HG02610 (cell line): ENCODE measurements at regions not wholly inside any gene's neighbourhood (a gene's known extent, or its start where the extent isn't known, plus 50 kb on each side); places are given as distances from the start of the nearest gene placed in this dataset.

Source experiments
- ATAC-seq: cut with Tn5 transposase; IDR thresholded peaks from one replicate; pipeline ENCODE4 v1.9.1; 2021; ENCODE audit warnings: mild to moderate bottlenecking, moderate library complexity; ENCODE audit not compliant: unreplicated experiment

DNA sequence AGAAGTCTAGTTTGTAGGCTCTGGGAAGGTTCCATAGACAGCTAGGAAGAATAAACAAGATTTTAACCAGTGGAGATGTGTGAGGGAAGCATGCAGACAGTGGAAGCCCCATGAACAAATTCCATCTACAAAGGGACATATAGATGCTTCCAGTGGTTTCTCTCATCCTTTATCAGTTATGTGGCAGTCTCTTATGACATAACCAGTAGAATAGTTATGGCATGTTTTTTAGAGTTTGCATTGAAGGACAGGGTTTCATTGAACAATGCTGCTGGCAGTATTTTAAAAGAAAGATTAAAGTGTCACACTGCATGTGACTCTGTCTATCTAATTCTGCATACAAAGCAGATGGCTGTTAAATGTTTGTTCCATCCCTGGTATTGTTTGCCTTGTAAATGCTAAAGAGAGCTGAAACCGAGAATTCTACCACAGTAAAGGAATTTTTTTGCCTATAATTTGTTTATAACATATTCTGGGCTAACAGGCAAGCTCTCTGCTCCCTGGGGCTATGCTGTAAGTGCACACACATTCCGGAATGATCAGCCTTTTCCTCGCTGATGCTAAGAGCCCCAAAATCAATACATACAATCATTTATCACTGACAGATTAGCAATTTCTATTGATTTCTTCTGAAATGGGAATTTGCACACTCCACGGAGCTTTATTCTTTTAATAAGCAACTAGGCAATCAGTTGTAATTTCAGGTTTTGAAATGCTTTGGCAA lies 76.8 kb upstream of the PELI1 start:
- no peak for ATAC-seq

DNA sequence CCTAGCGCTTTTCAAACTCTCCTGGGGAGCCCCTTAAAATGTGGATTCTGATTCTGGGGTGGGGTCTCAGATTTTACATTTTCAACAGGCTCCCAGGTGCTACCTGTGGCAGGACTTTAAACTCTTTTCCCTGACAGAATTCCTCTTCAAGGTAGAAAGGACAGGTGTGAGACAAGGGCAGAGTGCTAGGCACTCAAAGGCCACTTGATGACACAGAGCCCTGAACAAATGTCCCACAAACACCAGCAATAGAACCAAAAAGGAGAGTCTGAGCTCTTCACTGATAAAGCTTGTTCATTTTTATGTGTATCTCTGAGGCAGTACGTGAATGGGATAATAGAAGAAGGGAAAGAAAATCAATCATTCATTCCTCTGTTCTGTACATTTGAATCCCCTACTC lies 77.7 kb upstream of the PELI1 start:
- no peak for ATAC-seq

DNA sequence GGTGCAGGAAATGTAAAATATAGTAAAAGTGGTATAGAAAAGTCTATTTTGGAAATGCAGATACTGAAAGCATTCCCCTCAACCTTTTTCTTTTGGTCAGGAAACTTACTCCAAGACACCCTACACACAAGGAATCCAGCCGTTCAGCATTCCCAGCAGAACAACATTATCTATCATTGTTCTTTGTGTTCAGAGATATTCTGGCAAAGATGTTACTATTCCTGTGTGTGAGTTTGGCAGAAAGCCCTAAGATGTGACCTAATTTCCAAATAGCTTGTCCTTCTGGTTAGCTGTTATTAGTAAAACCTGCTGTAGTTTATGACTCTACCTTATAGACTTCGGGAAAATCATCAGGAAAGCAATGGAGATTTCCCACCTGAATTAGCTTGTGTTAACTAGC lies 78.1 kb upstream of the PELI1 start:
- ATAC-seq: no peak

DNA sequence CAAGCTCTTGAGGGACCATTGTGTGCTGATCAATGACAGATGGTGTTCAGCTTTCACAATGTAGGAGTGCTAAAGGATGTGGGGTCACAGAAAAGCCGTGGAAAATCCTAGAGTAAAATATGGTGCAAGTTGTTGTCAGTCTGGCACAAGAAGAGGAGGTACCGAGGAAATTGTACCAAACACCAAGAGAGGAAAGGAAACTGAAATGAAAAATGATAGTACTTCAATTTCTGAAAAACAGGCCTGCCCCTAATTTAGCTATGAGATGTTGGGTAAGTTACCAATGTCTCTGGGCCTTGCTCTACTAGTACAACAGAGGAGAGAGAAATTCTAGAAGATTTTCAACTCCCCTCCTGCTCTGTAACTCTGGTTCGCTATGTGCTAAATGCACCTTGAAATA lies 78.8 kb upstream of the PELI1 start:
- ATAC-seq: peak; percentile 50

DNA sequence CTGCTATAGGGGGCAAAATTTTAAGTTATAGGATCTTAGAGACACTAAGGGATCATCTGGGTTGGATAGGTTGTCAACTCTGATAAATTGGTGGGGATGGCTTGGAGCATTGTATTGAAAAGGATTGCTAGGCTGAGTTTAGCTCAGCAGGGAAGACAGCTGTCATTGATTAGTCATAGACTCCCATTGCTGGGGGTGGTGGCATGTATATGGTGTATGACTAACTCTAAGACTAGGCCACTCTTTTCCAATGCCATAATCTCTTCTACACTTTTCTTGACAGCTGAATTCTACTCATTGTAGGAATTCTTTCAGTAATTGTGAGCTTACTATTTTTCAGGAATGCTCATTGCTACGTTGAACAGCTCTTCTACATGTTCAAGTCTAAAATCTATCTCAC lies 81.3 kb upstream of the PELI1 start:
- ATAC-seq: no peak

DNA sequence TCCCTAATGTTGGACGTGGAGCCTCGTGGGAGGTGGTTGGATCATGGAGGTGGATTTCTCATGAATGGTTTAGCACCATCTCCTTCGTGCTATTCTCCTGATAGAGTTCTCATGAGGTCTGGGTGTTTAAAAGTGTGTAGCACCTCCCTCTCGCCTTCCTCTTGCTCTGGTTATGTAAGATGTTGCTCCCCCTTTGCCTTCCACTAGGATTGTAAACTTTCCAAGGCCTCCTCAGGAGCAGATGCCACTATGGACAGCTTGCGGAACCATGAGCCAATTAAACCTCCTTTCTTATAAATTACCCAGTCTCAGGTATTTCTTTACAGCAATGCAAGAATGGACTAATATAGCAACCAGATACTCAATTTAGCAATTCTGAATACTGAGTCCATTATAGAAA lies 82.4 kb upstream of the PELI1 start:
- no peak for ATAC-seq

DNA sequence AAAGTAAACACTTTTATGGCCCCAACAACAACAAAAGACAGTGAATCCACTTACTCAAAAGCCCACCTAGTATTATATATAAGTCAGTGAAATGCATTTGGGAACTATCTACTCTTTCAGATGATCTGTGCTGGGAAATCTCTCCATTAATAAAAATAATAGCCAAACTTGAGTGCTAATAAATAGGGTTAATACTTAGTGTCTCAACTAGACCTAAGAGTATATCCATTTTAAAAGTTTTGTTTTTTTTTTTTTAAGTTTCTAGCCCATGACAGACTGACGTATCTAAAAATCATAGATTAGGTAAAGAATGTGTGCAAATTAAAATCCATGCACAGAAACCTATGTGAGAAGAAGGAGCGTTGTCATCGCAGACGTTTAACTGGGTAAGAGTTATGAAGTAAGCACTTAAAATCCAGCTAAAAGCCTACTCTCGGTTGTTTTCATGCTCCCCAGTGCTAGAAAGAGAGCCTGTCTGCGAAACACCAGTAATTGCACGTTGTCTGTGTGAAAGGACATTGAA lies 83.4 kb upstream of the PELI1 start:
- ATAC-seq: no peak

DNA sequence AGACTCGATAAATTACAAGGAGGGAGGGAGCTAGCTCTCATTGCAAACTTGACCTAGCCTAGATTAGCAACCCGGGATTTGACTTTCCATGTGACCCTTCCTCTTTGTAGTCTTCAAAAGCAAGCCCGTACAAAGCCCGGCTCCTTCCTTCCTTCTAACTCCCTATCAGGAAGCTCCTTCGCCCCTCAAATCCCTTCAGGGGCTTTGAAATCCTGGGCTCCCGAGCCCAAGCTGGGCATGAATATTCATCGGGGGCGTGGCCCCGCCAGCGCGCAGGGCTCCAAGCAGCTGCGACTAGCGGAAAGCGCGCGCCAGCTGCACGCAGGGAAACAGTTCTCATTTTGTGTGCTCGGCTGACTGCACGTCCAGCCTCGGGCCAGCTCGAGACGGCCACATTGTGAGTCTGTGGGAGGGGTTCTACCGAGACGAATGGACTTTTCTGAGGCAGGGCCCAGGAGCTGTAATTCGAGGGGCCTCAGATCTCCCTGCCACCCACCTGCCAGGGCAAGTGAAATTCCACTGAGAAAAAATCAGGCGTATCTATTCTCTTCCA lies 84.0 kb upstream of the PELI1 start:
- ATAC-seq: peak; percentile 97

DNA sequence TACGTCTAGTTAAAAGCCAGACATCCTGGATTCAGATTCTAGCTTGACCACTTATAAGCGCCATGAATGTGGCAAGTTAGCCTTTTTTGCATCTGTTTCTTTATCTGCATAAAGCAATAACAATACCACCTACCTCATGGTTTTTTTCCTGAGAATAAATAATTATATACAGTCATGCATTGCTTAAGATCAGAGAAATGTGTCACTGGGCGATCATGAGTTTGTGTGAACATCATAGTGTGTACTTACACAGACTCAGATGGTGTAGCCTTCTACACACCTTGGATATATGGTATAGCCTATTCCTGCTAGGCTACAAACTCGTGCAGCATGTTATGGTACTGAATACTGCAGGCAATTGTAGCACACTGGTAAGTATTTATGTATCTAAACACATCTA lies 84.7 kb upstream of the PELI1 start:
- no peak for ATAC-seq

DNA sequence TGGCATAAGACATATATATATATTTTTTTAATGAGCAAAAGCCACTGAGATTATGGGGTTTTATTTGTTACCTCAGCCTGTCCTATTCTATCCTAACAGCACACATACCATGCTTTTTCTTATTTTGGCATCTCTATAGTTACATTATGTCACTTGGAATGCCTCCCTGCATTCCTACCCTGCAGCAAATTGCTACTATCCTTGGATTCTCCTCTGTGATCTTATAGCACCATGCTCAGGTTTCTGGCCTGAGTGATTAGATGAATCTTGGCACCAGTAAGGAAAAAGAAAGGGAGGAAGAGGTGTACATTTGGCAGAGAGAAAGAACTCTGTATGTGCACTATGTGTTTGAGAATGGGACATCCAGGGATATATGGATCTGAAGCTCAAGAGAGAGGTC lies 86.3 kb upstream of the PELI1 start:
- no peak for ATAC-seq

DNA sequence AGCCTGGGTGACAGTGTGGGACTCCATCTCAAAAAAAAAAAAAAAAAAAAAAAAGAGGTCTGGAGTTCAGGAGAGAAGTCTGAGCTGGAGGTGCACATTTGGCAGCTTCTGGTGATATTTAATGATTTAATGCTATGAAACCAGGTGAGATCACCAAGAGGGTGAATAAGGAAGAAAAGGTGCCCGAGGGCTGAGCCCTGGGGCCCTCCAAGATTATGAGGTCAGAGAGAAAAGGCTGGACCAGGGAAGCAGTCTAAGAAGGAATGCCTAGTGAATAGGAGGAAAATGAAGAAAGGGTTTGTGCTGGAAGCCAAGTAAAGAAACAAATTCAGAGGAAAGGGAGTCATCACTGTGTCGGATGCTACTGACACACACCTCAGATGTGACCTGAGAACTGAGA lies 88.0 kb upstream of the PELI1 start:
- ATAC-seq: no peak

DNA sequence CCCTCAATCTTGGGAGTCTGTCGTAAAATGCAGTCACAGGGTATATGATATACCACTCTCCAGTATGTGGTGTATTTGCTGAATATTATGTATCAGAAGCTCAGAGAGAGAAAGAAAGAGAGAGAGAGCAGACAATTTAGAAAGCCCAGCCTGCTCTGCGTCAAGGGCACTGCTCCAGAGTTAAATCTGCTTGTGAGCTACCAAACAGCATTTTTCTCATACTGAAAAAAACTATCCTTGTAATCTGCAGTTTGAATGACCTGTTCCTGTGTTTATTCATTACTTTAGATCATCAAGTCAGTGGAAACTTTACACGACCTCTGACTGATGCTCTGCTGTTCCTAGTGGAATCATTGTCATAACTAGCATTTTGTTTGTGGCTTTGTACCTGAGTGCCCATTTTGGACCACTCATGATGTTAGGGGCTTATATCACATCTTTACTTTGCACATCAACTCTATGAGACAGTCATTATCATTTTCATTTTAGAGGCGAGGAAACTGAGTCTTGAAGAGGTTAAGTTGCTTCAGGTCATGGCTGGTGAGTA lies 89.2 kb upstream of the PELI1 start:
- no peak for ATAC-seq

DNA sequence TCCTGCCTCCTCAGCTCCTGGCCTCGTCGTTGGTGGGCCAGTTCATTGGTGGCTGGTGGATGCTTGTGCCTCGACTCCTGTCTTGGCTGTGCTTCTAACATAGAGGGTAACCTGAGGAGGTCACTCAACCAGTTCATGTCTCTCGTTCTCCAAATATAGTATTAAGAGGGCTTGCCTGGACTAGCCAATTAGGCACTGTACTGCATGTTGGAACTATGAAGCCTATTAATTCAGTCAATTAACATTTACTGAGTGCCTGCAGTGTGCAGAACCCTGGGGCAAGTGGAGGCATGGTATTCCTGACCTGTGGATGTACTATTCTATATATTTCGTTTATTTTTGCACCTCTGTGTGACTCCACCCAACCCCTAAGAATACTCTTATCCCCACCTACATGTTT lies 89.9 kb upstream of the PELI1 start:
- no peak for ATAC-seq

DNA sequence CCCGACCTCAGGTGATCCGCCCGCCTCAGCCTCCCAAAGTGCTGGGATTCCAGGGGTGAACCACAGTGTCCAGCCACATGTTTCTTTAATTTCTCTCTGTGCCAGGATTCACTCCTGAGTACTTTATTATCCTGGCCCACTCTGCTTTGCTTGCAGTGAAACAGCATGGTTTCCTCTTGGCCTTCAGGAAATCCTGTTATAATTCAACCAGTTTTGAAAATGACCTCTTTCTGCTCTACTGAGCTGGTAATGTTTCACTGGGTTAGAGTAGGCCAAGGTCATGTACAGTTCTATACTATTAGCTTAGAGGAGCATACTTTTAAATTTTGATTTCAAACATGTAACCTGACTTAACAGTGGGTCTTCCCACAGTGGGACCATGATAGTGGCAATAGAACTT lies 90.6 kb upstream of the PELI1 start:
- ATAC-seq: no peak

DNA sequence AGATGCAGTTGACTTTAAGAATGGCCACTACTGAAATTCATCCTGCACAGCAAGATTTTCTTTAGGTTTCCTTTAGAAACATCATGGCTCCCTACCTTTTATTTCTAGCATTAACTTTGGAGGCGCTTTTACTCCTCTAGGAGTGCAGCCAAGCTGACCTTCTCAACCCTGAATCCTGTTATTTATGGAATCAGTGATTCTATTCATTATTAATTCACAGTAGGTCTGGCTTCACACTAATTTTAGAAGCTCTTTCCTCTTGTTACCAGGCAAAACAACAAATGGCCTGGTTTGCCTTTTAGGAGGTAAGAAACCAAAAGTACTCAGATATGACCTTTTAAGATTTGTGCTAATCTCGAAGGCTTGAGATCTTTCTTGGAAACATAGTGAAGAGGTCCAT lies 93.0 kb upstream of the PELI1 start:
- ATAC-seq: no peak

DNA sequence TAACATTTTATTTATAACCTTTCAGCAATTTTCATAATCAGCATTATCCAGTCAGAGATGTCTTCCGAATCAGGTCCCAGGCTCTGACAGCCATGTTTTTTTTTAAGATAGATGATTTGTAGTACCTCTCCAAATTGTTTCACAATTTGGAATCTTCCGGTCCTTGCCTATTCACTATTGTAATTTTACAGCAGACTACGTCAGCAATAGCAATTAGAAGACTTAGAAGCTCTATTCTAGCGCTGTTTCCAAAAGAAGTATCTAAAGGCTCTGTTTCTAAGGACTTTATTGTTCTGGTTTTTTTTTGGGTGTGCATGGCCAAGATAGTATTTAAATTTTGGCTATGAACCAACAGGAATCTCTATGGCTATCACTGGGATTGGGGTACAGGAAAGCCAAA lies 94.6 kb upstream of the PELI1 start:
- no peak for ATAC-seq

DNA sequence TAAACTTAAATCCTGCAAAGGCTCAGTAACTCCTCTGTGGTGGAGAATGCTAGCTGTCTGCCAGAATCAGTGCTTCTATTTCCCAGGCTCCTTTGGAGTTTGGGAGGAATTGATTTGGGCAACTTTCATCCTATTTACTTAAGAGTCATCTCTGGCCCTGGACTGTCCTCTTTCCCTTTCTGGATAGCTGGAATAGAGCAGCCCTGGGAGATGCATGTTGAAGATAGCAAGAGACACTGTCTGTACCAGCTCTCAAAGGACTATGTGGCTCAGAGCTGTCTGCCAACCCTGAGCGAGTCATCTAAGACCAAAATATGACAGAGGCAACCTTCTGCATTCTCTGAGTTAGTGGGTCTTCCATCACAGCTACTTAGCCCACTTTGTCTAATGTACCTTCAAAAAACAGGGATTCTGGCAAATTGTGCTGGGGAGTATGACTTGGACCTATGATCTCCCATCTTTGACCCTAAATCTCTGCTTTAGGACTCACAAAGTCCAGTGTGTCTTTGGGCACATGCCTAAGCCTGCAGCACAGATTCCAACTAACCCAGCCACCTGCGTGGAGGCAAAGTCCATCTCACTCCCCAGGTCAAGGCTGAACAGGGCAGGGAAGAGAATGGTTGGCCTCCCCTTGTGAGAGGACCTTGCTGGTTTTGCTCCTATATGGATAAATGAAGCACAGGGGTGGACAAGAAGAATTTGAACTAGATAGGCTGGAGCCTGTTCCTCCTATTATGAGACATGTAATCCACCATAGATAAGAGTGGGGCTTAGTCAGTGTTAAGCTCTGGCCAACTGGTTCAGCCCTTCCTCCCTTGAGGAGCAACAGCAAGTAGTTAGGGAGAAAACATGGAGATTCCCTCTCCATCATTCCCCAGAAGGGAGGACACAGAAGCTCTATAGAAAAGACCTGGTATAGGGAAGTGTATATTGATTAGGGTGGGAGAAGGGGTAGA lies 99.1 kb upstream of the PELI1 start:
- ATAC-seq: no peak

DNA sequence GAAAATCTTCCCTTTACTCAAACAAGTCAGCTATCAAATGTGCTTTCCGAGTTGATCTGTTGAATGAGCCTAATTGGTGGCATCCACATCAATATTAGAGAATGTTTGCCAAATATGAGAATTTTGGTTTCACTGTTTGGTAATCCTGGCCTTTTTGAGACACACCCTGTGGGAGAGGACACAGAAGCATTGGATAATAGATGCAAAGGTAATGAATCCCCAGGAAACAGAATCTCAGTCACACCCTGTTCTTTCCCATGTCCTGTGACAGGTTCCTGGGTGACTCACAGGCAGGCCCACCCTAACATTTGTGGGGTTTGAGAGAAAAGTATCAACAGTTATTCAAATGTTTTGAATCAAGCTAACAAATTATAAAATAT lies 99.8 kb upstream of the PELI1 start:
- no peak for ATAC-seq

DNA sequence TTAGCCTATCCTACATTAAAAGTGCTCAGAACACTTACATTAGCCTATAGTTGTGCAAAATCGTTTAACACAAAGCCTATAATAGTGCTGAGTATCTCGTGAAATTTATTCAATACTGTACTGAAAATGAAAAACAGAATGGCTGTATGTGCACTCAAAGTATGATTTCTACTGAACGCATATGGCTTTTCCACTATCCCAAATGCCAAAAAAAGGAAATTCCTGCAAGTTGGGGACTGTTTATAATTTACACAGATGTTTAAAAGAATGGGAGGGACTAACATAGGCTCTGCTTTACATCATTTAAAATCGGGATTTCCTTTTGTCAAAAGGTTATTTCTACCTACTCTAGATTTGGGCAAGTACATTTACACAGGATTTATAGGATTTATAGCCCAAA lies 101.4 kb upstream of the PELI1 start:
- ATAC-seq: no peak

DNA sequence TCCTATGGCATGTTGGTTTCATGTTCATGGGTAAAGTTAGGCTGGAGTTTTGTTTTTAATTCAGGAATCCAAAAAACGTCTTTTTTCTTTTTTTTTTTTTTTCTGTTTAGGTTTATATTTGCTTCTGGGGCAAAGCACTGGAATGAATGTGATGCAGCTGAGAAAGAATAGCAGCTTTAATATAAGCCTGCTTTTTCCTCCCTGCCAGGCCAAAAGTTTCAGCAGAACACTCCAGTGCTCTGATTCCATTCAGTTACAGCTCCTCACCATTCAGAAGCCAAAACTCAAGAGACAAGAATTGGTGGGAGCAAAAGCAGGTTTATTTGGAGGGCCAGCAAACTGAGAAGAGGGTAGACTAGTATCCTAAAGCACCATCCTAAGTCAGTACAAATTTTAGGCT lies 102.7 kb upstream of the PELI1 start:
- no peak for ATAC-seq

DNA sequence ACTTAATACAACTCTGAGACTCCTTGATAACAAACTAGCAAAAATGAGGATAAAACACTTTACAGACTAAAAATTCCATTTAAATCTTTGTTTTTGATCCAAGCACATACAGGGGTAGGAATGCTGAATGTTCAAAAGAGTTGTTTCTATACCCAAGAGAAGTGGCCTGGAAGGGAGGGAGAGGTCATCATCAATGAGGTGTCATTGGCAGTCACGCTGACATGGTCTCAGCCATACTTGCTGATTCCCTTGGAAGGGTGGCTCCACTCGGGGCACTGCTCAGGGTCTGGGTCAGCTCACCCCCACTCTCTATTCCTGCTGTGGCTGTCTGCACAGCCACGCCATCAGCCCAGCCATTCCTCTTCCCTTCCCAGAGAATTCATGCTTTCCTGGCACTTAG lies 105.2 kb upstream of the PELI1 start:
- ATAC-seq: no peak

DNA sequence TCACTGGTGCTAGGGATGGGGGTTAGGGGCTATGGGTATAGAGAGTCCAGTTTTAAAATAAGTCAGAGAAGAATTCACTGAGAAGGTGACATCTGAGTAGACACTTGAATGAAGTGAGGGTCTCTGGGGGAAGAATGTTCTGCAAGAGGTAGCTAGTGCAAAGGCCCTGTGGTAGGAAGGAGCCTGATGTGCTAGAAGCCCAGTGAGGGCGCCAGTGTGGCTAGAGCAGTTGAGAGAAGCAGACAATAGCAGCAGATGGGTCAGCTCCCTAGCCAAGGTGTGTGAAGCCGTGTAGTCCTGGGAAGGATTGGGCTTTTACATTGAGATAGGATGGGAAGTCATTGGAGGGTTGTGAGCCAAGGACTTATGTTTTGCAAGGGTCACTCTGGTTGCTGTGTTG lies 105.8 kb upstream of the PELI1 start:
- no peak for ATAC-seq
